ENCODE measurements at regions not wholly inside any gene's neighbourhood (a gene's known extent, or its start where the extent isn't known, plus 50 kb on each side); places are given as distances from the start of the nearest gene placed in this dataset.

GRCh38 chr5:121741156-121741555, 110.5 kb upstream of the FTMT start:
- no peak for DNase-seq (ENCODE audit: low read depth, low spot score)
- in situ Hi-C loops (cut with HindIII; ENCODE audit: low pct_unique_long_range_greater_than_20kb, low sequenced_read_pairs): no loop called here

DNA sequence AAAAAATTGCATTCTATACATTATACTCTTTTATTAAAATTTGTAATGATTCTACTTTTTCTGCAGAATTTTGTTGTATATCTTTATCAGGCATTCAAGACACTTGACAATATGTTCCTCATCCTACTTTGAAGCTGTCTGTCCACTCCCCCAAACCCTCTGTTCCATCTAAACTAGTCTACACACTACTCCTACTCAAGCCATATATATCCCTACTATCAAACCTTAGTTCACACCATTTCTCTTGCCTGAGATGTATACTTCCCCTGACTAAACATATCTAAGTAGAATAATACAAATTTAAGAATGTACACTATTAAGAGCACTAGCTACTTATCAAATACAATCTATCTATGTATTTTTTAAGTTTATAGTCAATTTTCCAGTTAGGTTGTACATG, 107.1 kb upstream of the FTMT start:
- no peak for DNase-seq (ENCODE audit: low read depth, low spot score)
- in situ Hi-C loops (cut with HindIII; ENCODE audit: low pct_unique_long_range_greater_than_20kb, low sequenced_read_pairs): no loop called here

DNA sequence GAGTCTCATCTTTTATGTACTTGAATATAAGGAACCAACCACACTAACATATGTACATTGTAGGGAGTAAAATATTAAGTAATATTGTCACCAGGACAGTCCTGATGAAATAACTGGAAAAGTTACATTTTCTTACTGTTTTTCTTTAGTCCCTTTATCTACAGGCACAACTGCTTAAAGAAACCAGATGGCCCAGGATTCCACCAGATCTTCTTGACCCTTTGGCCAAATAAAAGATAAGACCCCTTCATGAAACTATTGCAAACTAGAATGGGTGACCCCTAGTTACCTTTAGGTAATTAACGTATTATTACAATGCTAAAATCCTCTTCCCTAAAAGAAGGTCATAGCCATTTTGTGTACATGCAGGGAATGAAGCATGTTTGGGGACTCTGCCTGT, 106.3 kb upstream of the FTMT start:
- no peak for DNase-seq (ENCODE audit: low read depth, low spot score)
- in situ Hi-C loops (cut with HindIII; ENCODE audit: low pct_unique_long_range_greater_than_20kb, low sequenced_read_pairs): no loop called here

- in situ Hi-C loops (cut with HindIII; ENCODE audit: low pct_unique_long_range_greater_than_20kb, low sequenced_read_pairs): no loop called here
- DNase-seq (ENCODE audit: low read depth, low spot score): no peak
These were observed 104.9 kb upstream of the FTMT start for GRCh38 chr5:121746763-121747162.

- in situ Hi-C loops (cut with HindIII; ENCODE audit: low pct_unique_long_range_greater_than_20kb, low sequenced_read_pairs): no loop called here
These were observed 103.0 kb upstream of the FTMT start for GRCh38 chr5:121748686-121749085.

DNA sequence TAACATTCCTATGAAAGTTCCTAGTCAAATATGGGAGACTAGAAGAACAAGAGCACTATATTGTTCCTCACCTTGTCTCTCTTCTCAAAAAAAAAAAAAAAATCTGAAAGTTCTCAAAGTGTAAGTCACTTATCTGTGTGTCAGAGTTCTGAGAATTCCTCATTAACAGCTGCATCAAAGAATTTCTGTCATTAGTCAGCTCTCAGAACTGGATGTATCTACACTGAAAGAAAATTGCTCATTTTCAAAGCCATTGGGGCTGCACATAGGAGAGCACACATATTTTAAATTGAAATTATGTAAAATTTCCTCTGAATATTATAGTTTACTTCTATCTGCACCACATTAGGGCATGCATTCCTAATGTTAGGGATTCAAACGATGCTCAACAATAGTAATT, 99.5 kb upstream of the FTMT start:
- in situ Hi-C loops (cut with HindIII; ENCODE audit: low pct_unique_long_range_greater_than_20kb, low sequenced_read_pairs): no loop called here
- no peak for DNase-seq (ENCODE audit: low read depth, low spot score)

More at GRCh38 chr5:121748686-121749085, 103.0 kb upstream of the FTMT start:
- no peak for DNase-seq (ENCODE audit: low read depth, low spot score)

GRCh38 chr5:121755266-121755665, 96.4 kb upstream of the FTMT start:
- DNase-seq (ENCODE audit: low read depth, low spot score): no peak
- in situ Hi-C loops (cut with HindIII; ENCODE audit: low pct_unique_long_range_greater_than_20kb, low sequenced_read_pairs): no loop called here

- no peak for DNase-seq (ENCODE audit: low read depth, low spot score)
- in situ Hi-C loops (cut with HindIII; ENCODE audit: low pct_unique_long_range_greater_than_20kb, low sequenced_read_pairs): no loop called here
These were observed 93.9 kb upstream of the FTMT start for GRCh38 chr5:121757753-121758152.

DNA sequence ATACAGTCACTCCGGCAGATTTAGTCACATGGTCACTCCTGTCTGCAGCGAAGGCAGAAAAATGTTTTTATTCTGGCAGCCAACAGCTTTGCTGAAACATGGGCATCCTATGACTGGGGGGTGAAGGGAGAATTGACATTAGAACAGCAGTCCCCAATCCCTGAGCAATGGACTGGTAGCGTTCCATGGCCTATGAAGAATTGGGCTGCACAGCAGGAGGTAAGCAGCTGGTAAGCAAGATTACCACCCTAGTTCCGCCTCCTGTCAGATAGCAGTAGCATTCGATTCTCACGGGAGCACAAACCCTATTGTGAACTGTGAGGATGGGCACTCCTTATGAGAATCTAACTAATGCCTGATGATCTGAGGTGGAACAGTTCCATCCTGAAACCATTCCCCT, 93.1 kb upstream of the FTMT start:
- in situ Hi-C loops (cut with HindIII; ENCODE audit: low pct_unique_long_range_greater_than_20kb, low sequenced_read_pairs): no loop called here
- no peak for DNase-seq (ENCODE audit: low read depth, low spot score)

- in situ Hi-C loops (cut with HindIII; ENCODE audit: low pct_unique_long_range_greater_than_20kb, low sequenced_read_pairs): no loop called here
- no peak for DNase-seq (ENCODE audit: low read depth, low spot score)
These were observed 89.3 kb upstream of the FTMT start for GRCh38 chr5:121762426-121762825.

GRCh38 chr5:121763665-121764064, 88.0 kb upstream of the FTMT start:
- in situ Hi-C loops (cut with HindIII; ENCODE audit: low pct_unique_long_range_greater_than_20kb, low sequenced_read_pairs): no loop called here
- DNase-seq (ENCODE audit: low read depth, low spot score): no peak

GRCh38 chr5:121780406-121780805, 71.3 kb upstream of the FTMT start:
- no peak for DNase-seq (ENCODE audit: low read depth, low spot score)
- in situ Hi-C loops (cut with HindIII; ENCODE audit: low pct_unique_long_range_greater_than_20kb, low sequenced_read_pairs): no loop called here

GRCh38 chr5:121783700-121784099, 68.0 kb upstream of the FTMT start:
- in situ Hi-C loops (cut with HindIII; ENCODE audit: low pct_unique_long_range_greater_than_20kb, low sequenced_read_pairs): no loop called here
- DNase-seq (ENCODE audit: low read depth, low spot score): no peak

GRCh38 chr5:121793791-121794190, 57.9 kb upstream of the FTMT start:
- no peak for DNase-seq (ENCODE audit: low read depth, low spot score)

DNA sequence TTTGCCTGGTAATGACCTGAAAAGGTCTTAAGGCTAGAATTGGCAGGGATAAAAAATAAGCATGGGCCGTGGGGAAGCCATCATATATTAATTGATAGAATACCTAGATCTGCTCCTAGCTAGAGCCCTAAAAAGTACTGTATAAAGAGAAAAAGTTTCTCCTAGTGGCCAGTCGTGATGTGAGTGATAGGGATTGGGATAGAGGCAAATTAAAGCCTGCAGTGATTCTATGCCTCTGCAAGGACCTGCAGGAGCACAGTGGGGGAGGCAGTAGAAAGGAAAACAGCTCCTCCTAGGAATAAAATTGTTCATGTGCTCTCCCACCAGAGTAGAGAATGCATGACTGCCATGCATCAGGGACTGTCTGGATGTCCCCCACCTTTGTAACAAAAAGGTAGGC, 56.2 kb upstream of the FTMT start:
- in situ Hi-C loops (cut with HindIII; ENCODE audit: low pct_unique_long_range_greater_than_20kb, low sequenced_read_pairs): no loop called here
- DNase-seq (ENCODE audit: low read depth, low spot score): peak; percentile 44

More at GRCh38 chr5:121793791-121794190, 57.9 kb upstream of the FTMT start:
- in situ Hi-C loops (cut with HindIII; ENCODE audit: low pct_unique_long_range_greater_than_20kb, low sequenced_read_pairs): no loop called here

GRCh38 chr5:121797681-121798518, 53.8 kb upstream of the FTMT start:
- DNase-seq (ENCODE audit: low read depth, low spot score): peak; percentile 5
- in situ Hi-C loops (cut with HindIII; ENCODE audit: low pct_unique_long_range_greater_than_20kb, low sequenced_read_pairs): no loop called here

Measured in SK-MEL-5 (cell line).